Peyer's patch (tissue), 4 donors: ENCODE measurements at regions not wholly inside any gene's neighbourhood (a gene's known extent, or its start where the extent isn't known, plus 50 kb on each side); places are given as distances from the start of the nearest gene placed in this dataset.

ENCODE experiments used
- CTCF ChIP-seq, 6 experiments: fragments of 450-650 bp in 4 of 6; fragments of 200-600 bp in 2 of 6; sonication (generic) in 1 of 6; IDR thresholded peaks; one replicate each; pipeline ENCODE4 v1.5.1; 2017 to 2019; ENCODE audit warnings: antibody characterized with exemption in 6 of 6, mild to moderate bottlenecking in 3 of 6, moderate library complexity in 1 of 6
- POLR2A ChIP-seq, 2 donors: fragments of 450-650 bp; IDR thresholded peaks; one replicate each; pipeline ENCODE4 v1.5.1; 2017; ENCODE audit warnings: antibody characterized with exemption in 2 of 2, mild to moderate bottlenecking in 2 of 2, moderate library complexity in 2 of 2

DNA sequence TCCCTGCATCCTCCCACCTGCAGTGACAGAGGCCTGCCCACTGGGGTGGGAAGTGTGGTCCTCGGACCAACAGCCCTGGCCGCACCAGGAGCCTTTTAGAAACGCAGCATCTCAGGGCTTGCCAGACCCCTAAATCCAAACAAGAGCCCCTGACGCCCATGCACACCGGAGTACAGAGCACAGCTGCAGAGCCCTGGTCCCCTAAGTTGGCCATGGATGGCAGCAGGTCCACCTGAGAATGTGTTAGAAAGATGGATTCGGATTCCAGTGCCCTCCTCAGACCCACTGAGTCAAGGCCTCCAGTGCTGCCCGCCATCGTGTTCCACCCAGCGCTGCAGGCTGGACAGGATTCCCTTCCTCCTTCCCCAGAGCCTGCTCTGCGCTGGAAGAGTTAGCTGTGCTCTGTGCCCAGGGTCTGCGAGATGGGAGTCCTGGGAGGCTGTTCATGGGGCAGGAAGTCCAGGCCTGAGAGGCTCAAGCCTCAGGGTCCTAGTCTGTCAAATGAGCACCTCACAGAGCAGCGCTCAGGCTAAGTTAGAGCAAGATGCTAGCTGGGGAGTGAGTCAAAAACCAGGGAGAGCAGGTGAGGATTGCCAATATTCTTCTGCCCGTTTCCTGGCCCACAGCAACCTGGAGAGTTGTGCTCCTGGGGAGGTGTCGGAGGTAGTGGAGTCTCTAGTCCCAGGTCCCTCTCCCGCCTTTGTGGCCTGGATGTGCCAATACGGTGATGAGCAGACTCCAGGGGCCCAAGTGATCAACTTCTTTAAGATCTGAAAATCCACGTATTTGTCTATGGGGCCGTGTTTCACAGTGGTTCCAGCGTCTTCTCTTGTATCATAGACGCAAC is 95.9 kb upstream of the GPR26 start:
- no peak for TF ChIP-seq CTCF (IDR thresholded peaks at IDR 0.05)
- no peak for TF ChIP-seq POLR2A (IDR thresholded peaks at IDR 0.05)
